HepG2 (cell line): ENCODE measurements at regions not wholly inside any gene's neighbourhood (a gene's known extent, or its start where the extent isn't known, plus 50 kb on each side); places are given as distances from the start of the nearest gene placed in this dataset.

Experiments used
- ATAC-seq: fragments of 200-7000 bp; cut with Tn5 transposase; 3 replicates; pipeline ENCODE4 v1.9.1; 2020; ENCODE audit warnings: mild to moderate bottlenecking, moderate library complexity
- BruUV-seq: library from RNA; stranded (reverse); fragments of 400-500 nt; replicated peaks from 2 replicates; lab custom pipeline; 2021; lab: Mats Ljungman, UMichigan
- CTCF ChIA-PET: fragments of 300-600 bp; formaldehyde crosslinking; extraction: SDS; loops from one replicate; lab custom pipeline; 2021; ENCODE audit warnings: low total read pairs, inconsistent platforms, low intra/inter-chr PET ratio; lab: Yijun Ruan, JAX
- POLR2A ChIA-PET: fragments of 350-600 bp; sonication (Branson Sonifier 250); formaldehyde crosslinking; loops from one replicate; lab custom pipeline; 2020; ENCODE audit warnings: antibody characterized with exemption, inconsistent platforms; lab: Yijun Ruan, JAX
- DNase-seq: peaks from one replicate; pipeline ENCODE4 v3.0.0-alpha.2; 2015; ENCODE audit warnings: low spot score
- FAIRE-seq: peaks from 3 replicates; lab custom pipeline; 2011; peaks lifted over from hg19 to GRCh38; lab: Jason Lieb, UNC
- H2AFZ ChIP-seq: one replicate; pipeline ENCODE4 v1.6.1; 2011; ENCODE audit warnings: low read length, inconsistent platforms
- H3K27ac ChIP-seq: fragments of 300-600 bp; 3 replicates; pipeline ENCODE4 v1.8.0; 2011; ENCODE audit warnings: mixed run types, mild to moderate bottlenecking, mixed read lengths, low read length, inconsistent platforms; ENCODE audit not compliant: insufficient read depth; ENCODE audit errors: extremely low read length
- H3K27me3 ChIP-seq, 2 experiments: fragments of 200-600 bp in 1 of 2; 2 replicates in 1 of 2; 3 replicates in 1 of 2; pipeline versions ENCODE4 v1.6.0 to v1.8.0; 2011; ENCODE audit warnings: low read length in 2 of 2, mild to moderate bottlenecking in 2 of 2, moderate library complexity in 2 of 2, inconsistent platforms in 1 of 2; ENCODE audit not compliant: insufficient read depth in 2 of 2, control insufficient read depth in 1 of 2
- H3K36me3 ChIP-seq, 2 experiments: fragments of 200-600 bp in 1 of 2; replicated peaks in 1 of 2; 2 replicates in 1 of 2; 3 replicates in 1 of 2; pipeline versions ENCODE4 v1.5.1 to v1.8.0; 2011; ENCODE audit warnings: low read length in 2 of 2, inconsistent platforms in 1 of 2; ENCODE audit not compliant: insufficient read depth in 2 of 2, control insufficient read depth in 1 of 2
- H3K4me1 ChIP-seq: 2 replicates; pipeline ENCODE4 v1.5.1; 2012; ENCODE audit warnings: low read length, inconsistent platforms; ENCODE audit not compliant: insufficient read depth
- H3K4me2 ChIP-seq: 2 replicates; pipeline ENCODE4 v1.6.0; 2011; ENCODE audit warnings: low read depth, low read length, inconsistent platforms
- H3K4me3 ChIP-seq, 3 experiments: fragments of 200-600 bp in 1 of 3; sonication (generic), shearing (Covaris generic) in 1 of 3; replicated peaks in 1 of 3; 2 replicates each; pipeline ENCODE4 v1.5.1; 2011 to 2016; ENCODE audit warnings: low read length in 3 of 3, inconsistent platforms in 2 of 3, low read depth in 2 of 3, mild to moderate bottlenecking in 2 of 3, control low read depth in 1 of 3, mixed read lengths in 1 of 3; ENCODE audit not compliant: insufficient read depth in 1 of 3
- H3K79me2 ChIP-seq: one replicate; pipeline ENCODE4 v1.6.1; 2011; ENCODE audit warnings: low read length, inconsistent platforms; ENCODE audit not compliant: insufficient read depth
- H3K9ac ChIP-seq: 2 replicates; pipeline ENCODE4 v1.6.0; 2011; ENCODE audit warnings: mild to moderate bottlenecking, low read depth, low read length, inconsistent platforms; ENCODE audit not compliant: insufficient read depth
- H3K9me3 ChIP-seq: 2 replicates; pipeline ENCODE4 v1.5.1; 2012; ENCODE audit warnings: mild to moderate bottlenecking, low read length
- H4K20me1 ChIP-seq: 2 replicates; pipeline ENCODE4 v1.6.0; 2011; ENCODE audit warnings: inconsistent platforms, mild to moderate bottlenecking, low read length, moderate library complexity; ENCODE audit not compliant: insufficient read depth
- ARID2 ChIP-seq: sonication (generic); formaldehyde crosslinking; IDR thresholded peaks from 2 replicates; pipeline ENCODE4 v1.8.1; 2022; ENCODE audit warnings: mild to moderate bottlenecking, missing genetic modification reagents, borderline replicate concordance
- ARID3A ChIP-seq: IDR thresholded peaks from 2 replicates; pipeline ENCODE4 v1.6.1; 2012; ENCODE audit warnings: low read depth, low read length, improper control_type of control experiment
- E2F5 ChIP-seq: sonication (generic); formaldehyde crosslinking; conservative IDR thresholded peaks from 2 replicates; pipeline ENCODE4 v1.4.0; 2020; ENCODE audit warnings: missing genetic modification reagents
- GZF1 ChIP-seq: sonication (generic); formaldehyde crosslinking; IDR thresholded peaks from 2 replicates; pipeline ENCODE4 v1.5.1; 2020; ENCODE audit warnings: mild to moderate bottlenecking, missing genetic modification reagents
- PAX8 ChIP-seq: sonication (generic); formaldehyde crosslinking; IDR thresholded peaks from 2 replicates; pipeline ENCODE4 v1.8.0; 2022; ENCODE audit warnings: mild to moderate bottlenecking, missing genetic modification reagents, borderline replicate concordance
- PTBP1 ChIP-seq: fragments of 200-400 bp; formaldehyde crosslinking; IDR thresholded peaks from 2 replicates; pipeline ENCODE4 v1.6.1; 2018; ENCODE audit warnings: low read length, low read depth; ENCODE audit not compliant: poor library complexity, severe bottlenecking
- SMYD3 ChIP-seq: sonication (generic); formaldehyde crosslinking; IDR thresholded peaks from 2 replicates; pipeline ENCODE4 v1.8.1; 2023; ENCODE audit warnings: mild to moderate bottlenecking, missing genetic modification reagents
- SP4 ChIP-seq: sonication (generic); formaldehyde crosslinking; IDR thresholded peaks from 2 replicates; pipeline ENCODE4 v1.8.1; 2023; ENCODE audit warnings: mild to moderate bottlenecking, missing genetic modification reagents
- TAF15 ChIP-seq: fragments of 200-400 bp; formaldehyde crosslinking; IDR thresholded peaks from one replicate; pipeline ENCODE4 v1.6.1; 2018; ENCODE audit warnings: mild to moderate bottlenecking, low read depth, low read length; ENCODE audit not compliant: poor library complexity, severe bottlenecking
- TEAD3 ChIP-seq: optimal IDR thresholded peaks from 2 replicates; pipeline ENCODE3; 2016; ENCODE audit warnings: borderline replicate concordance
- ZIK1 ChIP-seq: sonication (generic); formaldehyde crosslinking; IDR thresholded peaks from 2 replicates; pipeline ENCODE4 v1.5.0; 2020; ENCODE audit warnings: mild to moderate bottlenecking, low read depth, missing genetic modification reagents, borderline replicate concordance
- ZMYM3 ChIP-seq: sonication (generic); formaldehyde crosslinking; IDR thresholded peaks from 2 replicates; pipeline ENCODE4 v1.5.1; 2020; ENCODE audit warnings: mild to moderate bottlenecking, missing genetic modification reagents
- ZNF503 ChIP-seq: sonication (generic); formaldehyde crosslinking; IDR thresholded peaks from 2 replicates; pipeline ENCODE4 v1.4.0; 2020; ENCODE audit warnings: missing genetic modification reagents
- ZNF564 ChIP-seq: sonication (generic); formaldehyde crosslinking; IDR thresholded peaks from 2 replicates; pipeline ENCODE4 v1.8.1; 2023; ENCODE audit warnings: mild to moderate bottlenecking, missing genetic modification reagents
- ZNF75D ChIP-seq: sonication (generic); formaldehyde crosslinking; IDR thresholded peaks from 2 replicates; pipeline ENCODE4 v1.8.1; 2023; ENCODE audit warnings: missing genetic modification reagents, mild to moderate bottlenecking, borderline replicate concordance
- ZNF891 ChIP-seq: sonication (generic); formaldehyde crosslinking; IDR thresholded peaks from 2 replicates; pipeline ENCODE4 v1.5.0; 2020; ENCODE audit warnings: mild to moderate bottlenecking, missing genetic modification reagents
- ZSCAN5A ChIP-seq: sonication (generic); formaldehyde crosslinking; IDR thresholded peaks from 2 replicates; pipeline ENCODE4 v1.8.0; 2022; ENCODE audit warnings: mild to moderate bottlenecking, missing genetic modification reagents, borderline replicate concordance
- WGBS: methylation state at CpG from one replicate; pipeline ENCODE4 v1.1.6; 2017; ENCODE audit warnings: low lambda C conversion rate; 5-methylcytosine and 5-hydroxymethylcytosine counted together
- in situ Hi-C: cut with HindIII; loops from 2 replicates; pipeline ENCODE4 v1.10.0; 2017; ENCODE audit warnings: low pct_unique_long_range_greater_than_20kb; ENCODE audit not compliant: extremely low pct_ligation_motif_present
- intact Hi-C: fragments of 100-400 bp; cut with micrococcal nuclease; formaldehyde crosslinking; loops from one replicate; pipeline ENCODE4 v1.10.0; 2022; ENCODE audit not compliant: unreplicated experiment

GRCh38 chr3:17931131-17931530, 188.7 kb upstream of the TBC1D5 start (continued):
- TF ChIP-seq ZSCAN5A (no peak), PTBP1 (no peak), ZNF503 (CRISPR knock-in tag) (no peak), ZNF75D (CRISPR knock-in tag) (no peak)

- Histone ChIP-seq H3K9me3 (no peaks in the 10 kb centered on the region), H3K79me2 (no peaks in the 10 kb centered on the region), H2AFZ (no peak overlapping the region), H3K4me2 (no peak overlapping the region), H3K27me3 (no peaks in the 10 kb centered on the region; a peak in 1 of 5 replicates), H3K9ac (no peak overlapping the region), H3K4me1 (no peaks in the 10 kb centered on the region), H4K20me1 (no peaks in the 10 kb centered on the region), H3K36me3 (no peaks in the 10 kb centered on the region), H3K4me3 (no peak overlapping the region), H3K27ac (no peak overlapping the region)
- no peak for FAIRE-seq
- DNase-seq = no peak
- WGBS = 12% methylated on average over 4 of the region's 4 CpGs
- intact Hi-C loops (no loop called here), in situ Hi-C loops (no loop called here)
- TF ChIP-seq TEAD3 (CRISPR knock-in tag) (no peak), GZF1 (CRISPR knock-in tag) (no peak), PAX8 (CRISPR knock-in tag) (no peak), ZNF891 (CRISPR knock-in tag) (no peak), TAF15 (no peak), SMYD3 (no peak), ZMYM3 (no peak), ZNF564 (CRISPR knock-in tag) (no peak), ARID3A (no peak), ARID2 (CRISPR knock-in tag) (no peak), ZIK1 (no peak), E2F5 (CRISPR knock-in tag) (no peak), SP4 (CRISPR knock-in tag) (no peak)
- BruUV-seq = no TSS peak
- CTCF ChIA-PET = no interaction called here
- POLR2A ChIA-PET = no interaction called here
- ATAC-seq = no peak
These were observed 186.2 kb upstream of the TBC1D5 start for GRCh38 chr3:17928502-17929145.
